ACC112 (cell line): ENCODE measurements at regions not wholly inside any gene's neighbourhood (a gene's known extent, or its start where the extent isn't known, plus 50 kb on each side); places are given as distances from the start of the nearest gene placed in this dataset.
"Not testable (repeated sequence)": the region's sequence is repeated elsewhere in the genome, so short reads cannot be mapped to it uniquely, and the experiment has no call there.

Experiments
- H2AFZ ChIP-seq: fragments of 200-600 bp; sonication (generic); one replicate; pipeline ENCODE4 v1.6.0; 2017; ENCODE audit warnings: antibody characterized with exemption, low read length; ENCODE audit not compliant: unreplicated experiment
- H3K27ac ChIP-seq: fragments of 200-600 bp; sonication (generic); 2 replicates; pipeline ENCODE4 v1.5.1; 2014; ENCODE audit warnings: low read depth, mild to moderate bottlenecking, antibody characterized with exemption, low read length, moderate library complexity
- H3K27me3 ChIP-seq: fragments of 200-600 bp; sonication (generic); 2 replicates; pipeline ENCODE4 v1.6.1; 2014; ENCODE audit warnings: mild to moderate bottlenecking, antibody characterized with exemption, low read length, moderate library complexity, mixed read lengths; ENCODE audit not compliant: insufficient read depth
- H3K36me3 ChIP-seq: fragments of 200-600 bp; sonication (generic); 2 replicates; pipeline ENCODE4 v1.6.1; 2016; ENCODE audit warnings: mild to moderate bottlenecking, antibody characterized with exemption, low read length, moderate library complexity, mixed read lengths; ENCODE audit not compliant: insufficient read depth
- H3K4me1 ChIP-seq: fragments of 200-600 bp; sonication (generic); one replicate; pipeline ENCODE4 v1.6.1; 2016; ENCODE audit warnings: low read length, mixed read lengths; ENCODE audit not compliant: insufficient read depth, unreplicated experiment, control insufficient read depth
- H3K4me3 ChIP-seq: fragments of 200-600 bp; sonication (generic); 2 replicates; pipeline ENCODE4 v1.5.1; 2014; ENCODE audit warnings: mild to moderate bottlenecking, low read depth, low read length
- H3K79me2 ChIP-seq: fragments of 200-600 bp; sonication (generic); one replicate; pipeline ENCODE4 v1.6.0; 2016; ENCODE audit warnings: low read length; ENCODE audit not compliant: control insufficient read depth, unreplicated experiment, insufficient read depth

DNA sequence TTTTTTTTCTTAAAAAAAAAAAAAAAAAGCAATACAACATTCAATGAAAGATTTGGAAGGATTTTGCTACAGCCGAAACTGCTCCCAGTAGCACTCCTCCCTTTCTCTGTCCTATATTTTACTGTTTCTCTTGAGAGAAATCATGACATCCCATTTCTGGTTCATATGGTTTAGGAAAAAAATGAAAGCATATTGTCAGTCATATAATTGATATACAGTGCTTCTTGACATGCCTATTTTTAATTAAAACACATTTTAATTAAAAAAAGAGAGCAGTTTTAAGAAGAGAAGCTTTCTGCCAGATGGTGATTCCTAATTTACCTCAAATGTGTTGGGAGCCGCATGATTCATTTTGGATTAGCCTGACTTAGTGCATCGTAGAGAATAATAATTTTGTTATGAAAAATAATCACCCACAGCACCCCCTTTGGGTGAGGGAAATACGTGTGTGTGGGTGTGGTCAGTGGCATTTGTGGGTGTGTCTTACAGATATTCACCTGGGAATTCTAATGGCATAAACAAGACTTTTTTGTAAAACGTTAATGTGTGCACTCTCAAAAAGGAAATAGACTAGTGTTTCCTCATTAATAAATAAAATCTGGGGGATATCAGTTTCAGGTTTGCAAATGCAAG lies 544.5 kb downstream of the MFSD1 start:
- Histone ChIP-seq H3K27me3 (no peaks in the 10 kb centered on the region), H3K4me1 (no peaks in the 10 kb centered on the region), H3K36me3 (no peaks in the 10 kb centered on the region), H3K27ac (no peak overlapping the region), H3K4me3 (no peak overlapping the region), H2AFZ (no peak overlapping the region), H3K79me2 (no peaks in the 10 kb centered on the region)

DNA sequence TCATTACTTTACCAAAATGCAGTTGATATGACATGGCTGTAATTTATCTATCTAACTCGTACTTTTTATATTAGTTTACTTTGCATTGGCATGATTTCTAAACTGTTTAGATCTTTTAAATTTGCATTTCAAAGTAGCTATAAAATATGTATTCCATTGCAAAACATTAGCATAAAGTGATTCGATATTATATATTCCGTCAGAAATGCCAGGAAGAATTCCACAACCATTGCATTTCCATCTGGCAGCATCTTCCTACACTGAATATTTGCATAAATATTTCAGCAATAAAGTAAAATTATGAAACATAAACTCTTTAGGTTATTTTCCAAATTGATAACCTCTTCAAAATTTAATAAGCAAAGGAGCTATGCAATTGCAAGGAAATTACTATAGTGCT lies 546.6 kb downstream of the MFSD1 start:
- H3K27me3 ChIP-seq = no peaks in the 10 kb centered on the region

DNA sequence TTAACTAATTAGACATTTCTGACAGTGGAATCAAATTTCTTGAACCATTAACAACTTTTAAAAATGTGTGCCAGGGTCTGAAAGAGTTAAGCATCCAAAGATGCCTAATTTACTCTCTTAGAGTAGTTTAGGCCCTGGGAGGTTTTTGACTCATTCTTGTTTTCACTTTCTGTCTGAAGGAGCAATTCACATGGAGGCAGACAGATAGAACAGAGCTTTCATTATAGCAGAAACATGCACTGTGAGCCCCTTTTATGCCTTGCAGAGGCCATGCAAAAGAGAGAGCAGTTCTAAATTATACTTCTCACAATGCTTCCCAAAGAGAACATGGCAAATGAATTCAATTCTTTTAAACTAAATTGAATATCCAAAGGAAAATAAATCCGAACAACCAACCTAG lies 554.8 kb downstream of the MFSD1 start:
- no peaks in the 10 kb centered on the region for H3K36me3 ChIP-seq
- no peak overlapping the region for H3K27ac ChIP-seq
- no peak overlapping the region for H2AFZ ChIP-seq
- no peak overlapping the region for H3K4me3 ChIP-seq
- H3K27me3 ChIP-seq = no peaks in the 10 kb centered on the region
- no peaks in the 10 kb centered on the region for H3K79me2 ChIP-seq
- peaks cover 2% of the 10 kb centered on the region for H3K4me1 ChIP-seq

More for the DNA sequence above, 546.6 kb downstream of the MFSD1 start:
- Histone ChIP-seq H3K4me3 (no peak overlapping the region), H3K4me1 (no peaks in the 10 kb centered on the region), H3K79me2 (no peaks in the 10 kb centered on the region), H2AFZ (no peak overlapping the region), H3K36me3 (no peaks in the 10 kb centered on the region), H3K27ac (no peak overlapping the region)

DNA sequence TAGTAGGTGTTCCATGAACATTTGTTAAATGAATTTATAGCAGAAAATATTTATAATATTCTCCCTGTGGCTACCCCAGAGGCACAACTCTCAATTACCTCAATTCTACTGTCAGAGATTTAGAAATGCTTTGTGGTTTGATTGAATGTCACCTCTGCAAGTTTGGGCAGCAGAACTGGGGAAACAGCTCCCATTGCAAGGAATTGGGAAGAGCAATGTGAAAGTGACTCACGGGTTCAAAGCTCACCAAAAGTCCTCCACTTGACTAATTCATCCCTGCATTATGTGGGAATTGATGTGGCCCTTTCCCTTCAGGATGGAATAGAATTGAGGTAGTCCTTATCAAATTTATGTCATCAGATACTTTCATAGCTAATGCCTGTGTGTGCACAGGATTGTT lies 562.7 kb downstream of the MFSD1 start:
- Histone ChIP-seq H3K4me3 (no peak overlapping the region), H3K27me3 (no peaks in the 10 kb centered on the region), H3K79me2 (no peaks in the 10 kb centered on the region), H3K36me3 (no peaks in the 10 kb centered on the region), H3K27ac (no peak overlapping the region), H3K4me1 (no peaks in the 10 kb centered on the region), H2AFZ (no peak overlapping the region)

DNA sequence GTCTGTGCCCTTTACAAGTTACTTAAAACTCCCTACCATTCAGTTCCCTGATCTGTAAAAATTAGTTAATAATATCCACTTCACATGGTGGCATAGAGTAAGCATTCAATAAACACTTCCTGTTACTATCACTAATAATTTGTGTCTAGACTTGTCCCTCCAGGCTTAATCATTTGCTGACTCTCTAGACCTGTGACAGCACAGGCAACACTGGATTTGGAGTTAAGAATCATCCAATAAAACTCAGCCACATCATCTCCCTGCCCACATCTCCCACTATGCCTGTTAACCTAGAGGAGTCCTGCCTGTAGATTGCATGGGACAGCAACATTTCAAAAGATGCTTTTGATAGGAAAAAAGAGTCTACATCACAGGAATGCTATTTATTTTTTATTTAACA lies 564.6 kb downstream of the MFSD1 start:
- H3K4me3 ChIP-seq = no peak overlapping the region
- H3K79me2 ChIP-seq = no peaks in the 10 kb centered on the region
- H3K27ac ChIP-seq = no peak overlapping the region
- no peak overlapping the region for H2AFZ ChIP-seq
- H3K27me3 ChIP-seq = no peaks in the 10 kb centered on the region
- H3K36me3 ChIP-seq = no peaks in the 10 kb centered on the region
- H3K4me1 ChIP-seq = no peaks in the 10 kb centered on the region

DNA sequence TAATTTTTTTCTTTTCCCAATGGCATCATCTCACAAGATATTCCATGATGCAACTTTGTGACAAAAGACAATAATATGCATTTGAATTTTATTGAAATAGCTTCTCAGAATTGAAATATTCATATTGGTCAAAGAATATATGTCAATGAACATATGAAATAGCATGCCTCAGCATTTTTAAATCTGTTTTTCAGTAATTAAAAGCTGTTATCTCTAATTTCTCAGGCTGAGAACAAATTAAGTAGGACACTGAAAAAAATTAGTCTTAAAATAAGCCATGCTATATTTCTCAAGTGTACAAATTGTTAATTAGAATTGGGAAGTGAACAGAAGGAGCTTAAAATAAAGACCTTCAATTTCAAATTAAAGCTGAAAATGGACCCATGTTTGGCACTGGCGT lies 570.1 kb downstream of the MFSD1 start:
- no peaks in the 10 kb centered on the region for H3K4me1 ChIP-seq
- H2AFZ ChIP-seq = no peak overlapping the region
- H3K79me2 ChIP-seq = no peaks in the 10 kb centered on the region
- no peaks in the 10 kb centered on the region for H3K36me3 ChIP-seq
- no peak overlapping the region for H3K27ac ChIP-seq
- H3K4me3 ChIP-seq = no peak overlapping the region
- no peaks in the 10 kb centered on the region for H3K27me3 ChIP-seq

DNA sequence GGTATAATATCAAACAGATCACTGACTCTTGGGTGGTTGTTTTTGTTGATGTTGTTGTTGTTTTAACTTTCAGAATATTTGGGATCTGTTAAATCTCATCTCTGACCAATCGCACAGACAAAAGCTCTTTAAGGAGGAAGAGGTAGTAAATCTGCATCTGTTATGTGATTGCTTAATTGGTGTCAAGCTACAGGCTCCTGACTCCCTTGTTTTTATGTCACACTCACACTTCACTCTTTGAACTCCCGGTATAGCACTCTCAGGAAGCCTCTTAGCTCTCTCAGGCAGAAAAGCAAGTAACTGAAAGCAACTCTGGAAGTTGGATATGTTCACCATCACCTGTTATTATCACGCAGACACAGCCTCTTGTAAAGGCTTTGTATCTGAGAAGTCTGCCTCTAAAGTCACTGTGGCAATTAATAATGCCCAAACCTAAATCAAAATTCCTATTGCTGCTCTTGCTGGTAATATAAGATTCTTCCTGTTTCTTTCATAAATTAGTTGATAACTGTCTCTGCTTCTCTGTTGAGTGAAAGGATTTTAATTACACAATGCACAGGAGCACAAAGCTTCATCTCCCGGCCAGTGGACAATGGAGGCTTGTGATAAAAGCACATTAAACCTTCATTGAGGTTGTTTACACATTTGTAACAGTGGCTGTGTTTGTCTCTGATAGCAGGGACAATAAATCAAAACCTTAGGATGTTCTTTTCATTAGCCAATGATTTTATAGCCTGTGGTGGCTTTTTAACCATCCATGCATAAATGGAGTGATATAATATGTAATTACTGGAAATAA lies 576.7 kb downstream of the MFSD1 start:
- Histone ChIP-seq H3K36me3 (no peaks in the 10 kb centered on the region), H2AFZ (no peak overlapping the region), H3K27me3 (no peaks in the 10 kb centered on the region), H3K27ac (no peak overlapping the region), H3K4me1 (no peaks in the 10 kb centered on the region), H3K4me3 (no peak overlapping the region), H3K79me2 (no peaks in the 10 kb centered on the region)

DNA sequence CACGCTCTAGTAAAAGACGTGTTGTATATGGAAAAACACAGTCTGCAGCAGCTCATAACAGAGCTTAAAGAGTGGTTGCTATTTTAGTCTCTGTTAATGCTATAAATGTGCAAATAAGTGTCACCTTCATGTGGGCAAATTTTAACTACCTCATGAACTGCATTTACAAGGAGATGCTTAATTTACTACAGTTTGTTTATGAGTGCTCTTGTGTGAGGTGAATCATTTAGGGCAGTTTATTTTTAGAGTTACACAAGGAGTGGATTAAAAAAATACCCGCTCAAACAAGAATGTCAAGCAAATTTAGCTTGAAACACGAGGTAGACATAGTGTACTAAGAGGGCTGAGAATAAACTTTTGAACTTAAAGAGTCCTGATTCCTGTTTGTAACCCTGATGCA lies 579.0 kb downstream of the MFSD1 start:
- Histone ChIP-seq H3K36me3 (no peaks in the 10 kb centered on the region), H3K4me3 (no peak overlapping the region), H3K27me3 (no peaks in the 10 kb centered on the region), H3K27ac (no peak overlapping the region), H2AFZ (no peak overlapping the region), H3K4me1 (no peaks in the 10 kb centered on the region), H3K79me2 (no peaks in the 10 kb centered on the region)

DNA sequence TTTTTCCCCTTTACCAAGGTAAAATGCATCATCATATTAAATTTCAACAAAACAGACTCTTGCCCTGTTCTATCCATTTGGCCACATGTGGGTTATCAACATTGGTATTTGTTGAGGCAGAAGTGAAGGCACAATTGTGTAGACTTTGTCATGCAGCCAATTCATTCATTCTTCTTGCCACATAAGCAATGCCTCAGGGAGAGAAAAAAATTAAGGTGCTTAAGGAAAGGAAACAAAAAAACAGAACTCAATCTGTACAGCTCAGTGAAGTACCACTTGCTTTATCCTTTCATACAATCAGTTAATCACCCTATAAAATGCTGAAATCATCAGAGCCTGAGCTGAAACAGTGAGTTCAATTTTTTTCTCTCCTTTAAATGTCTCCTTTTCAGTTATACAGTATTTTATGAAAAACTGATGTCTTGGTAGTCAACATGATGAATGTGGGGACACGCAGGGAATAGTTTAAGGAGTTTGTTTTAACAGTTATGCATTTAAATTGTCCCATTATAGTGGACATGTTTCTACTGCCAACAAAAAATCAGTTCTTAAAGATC lies 588.9 kb downstream of the MFSD1 start:
- Histone ChIP-seq H3K4me3 (no peak overlapping the region), H3K79me2 (no peaks in the 10 kb centered on the region), H3K27ac (no peak overlapping the region), H3K4me1 (no peaks in the 10 kb centered on the region), H3K27me3 (no peaks in the 10 kb centered on the region), H2AFZ (no peak overlapping the region), H3K36me3 (no peaks in the 10 kb centered on the region)

DNA sequence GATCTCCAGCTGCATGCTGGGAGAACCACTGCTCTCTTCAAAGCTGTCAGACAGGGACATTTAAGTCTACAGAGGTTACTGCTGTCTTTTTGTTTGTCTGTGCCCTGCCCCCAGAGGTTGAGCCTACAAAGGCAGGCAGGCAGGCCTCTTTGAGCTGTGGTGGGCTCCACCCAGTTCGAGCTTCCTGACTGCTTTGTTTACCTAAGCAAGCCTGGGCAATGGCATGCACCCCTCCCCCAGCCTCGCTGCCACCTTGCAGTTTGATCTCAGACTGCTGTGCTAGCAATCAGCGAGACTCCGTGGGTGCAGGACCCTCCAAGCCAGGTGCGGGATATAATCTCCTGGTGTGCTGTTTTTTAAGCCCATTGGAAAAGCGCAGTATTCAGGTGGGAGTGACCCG lies 591.0 kb upstream of the IL12A start:
- H3K27ac ChIP-seq, H3K36me3 ChIP-seq, H3K4me3 ChIP-seq, H3K79me2 ChIP-seq, H3K4me1 ChIP-seq, H2AFZ ChIP-seq, H3K27me3 ChIP-seq: not testable (repeated sequence)

DNA sequence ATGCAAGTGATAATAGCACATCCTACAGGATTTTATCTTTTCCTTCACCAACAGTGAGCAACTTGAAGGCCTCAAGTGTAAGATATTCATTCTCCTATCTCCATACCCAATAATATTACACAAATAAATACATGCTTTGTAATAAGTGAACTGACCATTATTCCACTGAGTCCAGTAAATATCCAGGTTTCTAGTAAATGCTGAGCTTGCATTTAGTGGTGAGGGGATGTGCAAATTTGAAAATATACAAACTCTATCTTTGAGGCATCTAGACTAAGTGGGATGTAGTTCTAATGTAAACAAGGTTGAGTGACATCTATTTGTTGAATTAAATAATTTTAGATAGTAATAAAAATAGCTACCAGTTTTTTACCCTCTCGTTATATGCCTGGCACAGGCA lies 587.6 kb upstream of the IL12A start:
- Histone ChIP-seq H3K27ac (no peak overlapping the region), H3K36me3 (no peaks in the 10 kb centered on the region), H3K79me2 (no peaks in the 10 kb centered on the region), H3K4me1 (no peaks in the 10 kb centered on the region), H2AFZ (no peak overlapping the region), H3K4me3 (no peak overlapping the region), H3K27me3 (no peaks in the 10 kb centered on the region)
